ENCODE measurements at regions not wholly inside any gene's neighbourhood (a gene's known extent, or its start where the extent isn't known, plus 50 kb on each side); places are given as distances from the start of the nearest gene placed in this dataset.

DNA sequence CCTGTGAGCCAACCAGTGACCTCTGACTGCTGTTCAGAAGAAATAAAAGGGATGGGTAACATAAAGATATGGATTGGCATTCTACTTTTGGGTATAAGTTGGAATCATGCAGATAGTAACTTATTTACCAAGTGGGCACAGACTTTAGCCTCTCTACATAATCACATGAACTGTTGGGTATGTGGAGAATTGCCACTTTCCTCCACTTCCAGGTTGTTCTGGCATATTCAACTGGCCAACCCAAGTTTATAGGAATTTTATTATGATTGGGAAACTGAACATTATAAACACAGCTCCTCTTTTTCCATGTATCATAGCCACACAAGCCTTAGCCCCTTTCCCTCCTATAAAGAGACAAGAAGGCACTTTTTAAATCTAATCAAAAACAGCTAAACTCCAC is 179.3 kb downstream of the RNF152 start:
- Histone ChIP-seq H3K4me2 (ENCODE audit: insufficient read depth, low read length, poor library complexity, severe bottlenecking) (no peak overlapping the region), H3K79me1 (ENCODE audit: low read depth, low read length) (no peaks in the 10 kb centered on the region), H3K23ac (ENCODE audit: low read depth, low read length, poor library complexity) (no peak overlapping the region), H3K4me3 (ENCODE audit: low read length in 2 of 2) (no peak overlapping the region), H2BK12ac (ENCODE audit: low read length) (no peak overlapping the region), H2AFZ (ENCODE audit: low read length) (no peak overlapping the region), H3K36me3 (replicated peaks in 1 of 2; ENCODE audit: control insufficient read depth in 2 of 2, insufficient read depth in 2 of 2, low read length in 2 of 2) (no peaks in the 10 kb centered on the region), H2AK5ac (ENCODE audit: low read depth, low read length) (no peak overlapping the region), H3K18ac (ENCODE audit: low read length) (no peak overlapping the region), H2BK15ac (ENCODE audit: low read length) (no peak overlapping the region), H3K9ac (ENCODE audit: low read depth, low read length, poor library complexity) (no peak overlapping the region), H3K27me3 (ENCODE audit: control insufficient read depth in 3 of 3, insufficient read depth in 3 of 3, low read depth in 1 of 3, low read length in 3 of 3) (no peaks in the 10 kb centered on the region), H3K14ac (ENCODE audit: low read length) (no peak overlapping the region), H3K4ac (ENCODE audit: low read length) (no peak overlapping the region), H3K9me3 (replicated peaks in 1 of 2; ENCODE audit: control insufficient read depth in 2 of 2, insufficient read depth in 1 of 2, low read depth in 1 of 2, low read length in 2 of 2) (peaks cover 0 to 3% of the 10 kb centered on the region in 2 donors), H4K8ac (ENCODE audit: low read depth, low read length) (no peak overlapping the region), H3K27ac (replicated peaks; ENCODE audit: low read length) (no peak overlapping the region), H2BK120ac (ENCODE audit: low read depth, low read length) (no peak overlapping the region), H4K91ac (ENCODE audit: low read depth, low read length, poor library complexity) (no peak overlapping the region), H2BK5ac (ENCODE audit: low read length) (no peak overlapping the region), H3K4me1 (ENCODE audit: control insufficient read depth in 2 of 2, insufficient read depth in 1 of 2, low read depth in 1 of 2, low read length in 2 of 2) (no peaks in the 10 kb centered on the region)
- DNase-seq (ENCODE audit: low spot score): no peak

DNA sequence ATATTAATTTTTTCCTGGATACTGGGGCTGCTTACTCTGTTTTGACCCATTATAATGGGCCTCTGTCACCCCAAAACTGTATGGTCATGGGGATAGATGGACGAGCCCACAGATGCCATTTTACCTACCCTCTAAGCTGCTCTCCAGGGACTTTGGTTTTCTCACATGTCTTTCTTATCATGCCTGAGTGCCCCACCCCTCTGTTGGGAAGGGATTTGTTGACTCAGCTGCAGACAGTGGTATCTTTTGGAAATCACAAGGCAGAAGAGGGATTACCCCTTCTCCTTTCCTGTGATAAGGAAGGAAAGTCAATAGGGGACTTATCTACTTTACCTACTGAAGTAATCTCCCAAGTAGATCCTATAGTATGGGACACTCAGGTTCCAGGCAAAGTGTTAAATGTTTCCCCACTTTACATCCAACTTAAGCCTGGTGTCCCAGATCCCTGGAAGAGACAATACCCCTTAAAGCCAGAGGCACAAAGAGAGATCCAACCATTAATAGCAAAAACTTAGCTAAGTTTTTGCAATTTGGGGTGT is 182.7 kb downstream of the RNF152 start:
- H2BK5ac ChIP-seq (ENCODE audit: low read length): no peak overlapping the region
- no peak overlapping the region for H2BK15ac ChIP-seq (ENCODE audit: low read length)
- H3K36me3 ChIP-seq (replicated peaks in 1 of 2; ENCODE audit: control insufficient read depth in 2 of 2, insufficient read depth in 2 of 2, low read length in 2 of 2): no peaks in the 10 kb centered on the region
- H3K9me3 ChIP-seq (replicated peaks in 1 of 2; ENCODE audit: control insufficient read depth in 2 of 2, insufficient read depth in 1 of 2, low read depth in 1 of 2, low read length in 2 of 2): peaks cover 0 to 3% of the 10 kb centered on the region in 2 donors
- H2BK12ac ChIP-seq (ENCODE audit: low read length): no peak overlapping the region
- no peak overlapping the region for H2AFZ ChIP-seq (ENCODE audit: low read length)
- H3K18ac ChIP-seq (ENCODE audit: low read length): no peak overlapping the region
- DNase-seq (ENCODE audit: low spot score): no peak
- no peak overlapping the region for H4K8ac ChIP-seq (ENCODE audit: low read depth, low read length)
- H3K4me3 ChIP-seq (ENCODE audit: low read length in 2 of 2): no peak overlapping the region
- no peak overlapping the region for H2BK120ac ChIP-seq (ENCODE audit: low read depth, low read length)
- no peaks in the 10 kb centered on the region for H3K79me1 ChIP-seq (ENCODE audit: low read depth, low read length)
- H3K27ac ChIP-seq (replicated peaks; ENCODE audit: low read length): no peak overlapping the region
- H3K27me3 ChIP-seq (ENCODE audit: control insufficient read depth in 3 of 3, insufficient read depth in 3 of 3, low read depth in 1 of 3, low read length in 3 of 3): no peaks in the 10 kb centered on the region
- no peak overlapping the region for H3K4ac ChIP-seq (ENCODE audit: low read length)
- H3K14ac ChIP-seq (ENCODE audit: low read length): no peak overlapping the region
- H3K9ac ChIP-seq (ENCODE audit: low read depth, low read length, poor library complexity): no peak overlapping the region
- H3K4me2 ChIP-seq (ENCODE audit: insufficient read depth, low read length, poor library complexity, severe bottlenecking): no peak overlapping the region
- H2AK5ac ChIP-seq (ENCODE audit: low read depth, low read length): no peak overlapping the region
- no peak overlapping the region for H4K91ac ChIP-seq (ENCODE audit: low read depth, low read length, poor library complexity)
- H3K4me1 ChIP-seq (ENCODE audit: control insufficient read depth in 2 of 2, insufficient read depth in 1 of 2, low read depth in 1 of 2, low read length in 2 of 2): peaks cover 0 to 1% of the 10 kb centered on the region in 2 donors
- H3K23ac ChIP-seq (ENCODE audit: low read depth, low read length, poor library complexity): no peak overlapping the region
- no CpG with 5 or more reads among the region's 1 CpG for WGBS, 2 donors (ENCODE audit: extremely low coverage in 2 of 2, insufficient read length in 2 of 2, insufficient replicate concordance in 1 of 2)

DNA sequence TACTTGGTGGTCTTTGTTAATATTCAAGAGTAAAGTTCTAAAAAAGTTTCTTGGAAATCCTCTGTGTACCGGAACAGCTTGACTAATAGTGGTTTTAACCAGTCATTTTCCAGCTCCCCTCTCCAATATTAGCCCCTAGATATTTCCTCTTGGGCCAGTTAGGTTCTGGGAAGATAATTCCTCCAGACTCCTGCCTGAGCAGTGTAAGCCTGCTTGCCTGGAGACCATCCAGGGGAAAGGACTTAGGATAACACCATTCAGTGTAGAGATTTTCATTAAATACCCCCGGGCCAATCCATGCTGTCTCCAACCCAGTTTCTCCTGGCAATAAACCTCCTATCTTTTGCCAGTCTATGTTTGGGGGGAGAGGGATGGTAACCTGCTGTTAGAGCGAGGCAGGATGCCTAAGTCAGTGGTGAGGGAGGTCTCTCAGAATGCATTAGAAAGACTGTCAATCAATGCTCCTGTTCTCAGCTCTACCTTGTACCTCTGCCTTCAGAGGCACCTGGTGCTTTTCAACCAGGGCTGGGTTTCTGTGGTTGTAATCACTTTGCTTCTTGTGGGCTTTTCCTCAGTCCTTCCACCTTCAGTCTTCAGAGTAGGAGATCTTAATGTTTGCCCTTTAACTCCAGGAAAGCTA is 186.4 kb downstream of the RNF152 start:
- Histone ChIP-seq H3K9me3 (replicated peaks in 1 of 2; ENCODE audit: control insufficient read depth in 2 of 2, insufficient read depth in 1 of 2, low read depth in 1 of 2, low read length in 2 of 2) (peaks cover 0 to 3% of the 10 kb centered on the region in 2 donors), H2BK15ac (ENCODE audit: low read length) (no peak overlapping the region), H4K91ac (ENCODE audit: low read depth, low read length, poor library complexity) (no peak overlapping the region), H2BK12ac (ENCODE audit: low read length) (no peak overlapping the region), H2BK5ac (ENCODE audit: low read length) (no peak overlapping the region), H3K36me3 (replicated peaks in 1 of 2; ENCODE audit: control insufficient read depth in 2 of 2, insufficient read depth in 2 of 2, low read length in 2 of 2) (no peaks in the 10 kb centered on the region), H3K27me3 (ENCODE audit: control insufficient read depth in 3 of 3, insufficient read depth in 3 of 3, low read depth in 1 of 3, low read length in 3 of 3) (no peaks in the 10 kb centered on the region), H3K9ac (ENCODE audit: low read depth, low read length, poor library complexity) (no peak overlapping the region), H3K79me1 (ENCODE audit: low read depth, low read length) (no peaks in the 10 kb centered on the region), H3K23ac (ENCODE audit: low read depth, low read length, poor library complexity) (no peak overlapping the region), H3K4me3 (ENCODE audit: low read length in 2 of 2) (no peak overlapping the region), H3K14ac (ENCODE audit: low read length) (no peak overlapping the region), H3K4me2 (ENCODE audit: insufficient read depth, low read length, poor library complexity, severe bottlenecking) (no peak overlapping the region), H3K18ac (ENCODE audit: low read length) (no peak overlapping the region), H2AFZ (ENCODE audit: low read length) (no peak overlapping the region), H2BK120ac (ENCODE audit: low read depth, low read length) (no peak overlapping the region), H2AK5ac (ENCODE audit: low read depth, low read length) (no peak overlapping the region), H3K4me1 (ENCODE audit: control insufficient read depth in 2 of 2, insufficient read depth in 1 of 2, low read depth in 1 of 2, low read length in 2 of 2) (peaks cover 0 to 1% of the 10 kb centered on the region in 2 donors), H3K27ac (replicated peaks; ENCODE audit: low read length) (no peak overlapping the region), H4K8ac (ENCODE audit: low read depth, low read length) (no peak overlapping the region), H3K4ac (ENCODE audit: low read length) (no peak overlapping the region)
- WGBS, 2 donors (ENCODE audit: extremely low coverage in 2 of 2, insufficient read length in 2 of 2, insufficient replicate concordance in 1 of 2): no CpG with 5 or more reads among the region's 3 CpGs
- DNase-seq (ENCODE audit: low spot score): no peak

DNA sequence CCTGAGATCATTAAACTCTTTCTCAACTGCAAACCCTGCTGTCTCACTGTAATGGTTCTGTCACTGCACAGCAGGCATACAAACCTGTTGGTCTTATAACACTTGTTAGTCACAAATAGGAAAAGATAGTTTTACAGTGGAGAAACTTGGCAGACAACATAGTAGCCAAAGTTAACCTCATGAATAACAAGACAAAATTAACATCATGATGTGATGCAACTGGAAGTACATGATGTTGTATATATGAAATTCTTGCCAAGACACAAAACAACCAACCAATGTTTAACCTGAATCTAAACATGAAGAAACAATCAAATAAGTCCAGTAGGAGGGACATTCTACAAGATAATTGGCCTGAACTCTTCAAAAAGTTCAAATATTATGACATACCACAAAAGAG is 189.3 kb downstream of the RNF152 start:
- Histone ChIP-seq H3K4me3 (ENCODE audit: low read length in 2 of 2) (no peak overlapping the region), H2AFZ (ENCODE audit: low read length) (no peak overlapping the region), H3K18ac (ENCODE audit: low read length) (no peak overlapping the region), H3K9ac (ENCODE audit: low read depth, low read length, poor library complexity) (no peak overlapping the region), H2BK12ac (ENCODE audit: low read length) (no peak overlapping the region), H3K27me3 (ENCODE audit: control insufficient read depth in 3 of 3, insufficient read depth in 3 of 3, low read depth in 1 of 3, low read length in 3 of 3) (no peaks in the 10 kb centered on the region), H2BK120ac (ENCODE audit: low read depth, low read length) (no peak overlapping the region), H3K27ac (replicated peaks; ENCODE audit: low read length) (no peak overlapping the region), H2AK5ac (ENCODE audit: low read depth, low read length) (no peak overlapping the region), H3K4me2 (ENCODE audit: insufficient read depth, low read length, poor library complexity, severe bottlenecking) (no peak overlapping the region), H3K4ac (ENCODE audit: low read length) (no peak overlapping the region), H3K79me1 (ENCODE audit: low read depth, low read length) (no peaks in the 10 kb centered on the region), H3K23ac (ENCODE audit: low read depth, low read length, poor library complexity) (no peak overlapping the region), H4K8ac (ENCODE audit: low read depth, low read length) (no peak overlapping the region), H2BK15ac (ENCODE audit: low read length) (no peak overlapping the region), H2BK5ac (ENCODE audit: low read length) (no peak overlapping the region), H3K4me1 (ENCODE audit: control insufficient read depth in 2 of 2, insufficient read depth in 1 of 2, low read depth in 1 of 2, low read length in 2 of 2) (peaks cover 0 to 1% of the 10 kb centered on the region in 2 donors), H4K91ac (ENCODE audit: low read depth, low read length, poor library complexity) (no peak overlapping the region), H3K9me3 (replicated peaks in 1 of 2; ENCODE audit: control insufficient read depth in 2 of 2, insufficient read depth in 1 of 2, low read depth in 1 of 2, low read length in 2 of 2) (no peaks in the 10 kb centered on the region), H3K14ac (ENCODE audit: low read length) (no peak overlapping the region), H3K36me3 (replicated peaks in 1 of 2; ENCODE audit: control insufficient read depth in 2 of 2, insufficient read depth in 2 of 2, low read length in 2 of 2) (no peaks in the 10 kb centered on the region)
- no peak for DNase-seq (ENCODE audit: low spot score)
